ENCODE measurements at regions not wholly inside any gene's neighbourhood (a gene's known extent, or its start where the extent isn't known, plus 50 kb on each side); places are given as distances from the start of the nearest gene placed in this dataset.

GRCh38 chr3:72574144-72574543 is 274.1 kb downstream of the SHQ1 start:
- Histone ChIP-seq H3K36me3 (replicated peaks in 1 of 2; ENCODE audit: control insufficient read depth in 1 of 2, insufficient read depth in 2 of 2, low read length in 1 of 2) (no peaks in the 10 kb centered on the region), H3K27ac (ENCODE audit: low read depth in 2 of 2, low read length in 1 of 2) (no peak overlapping the region), H3K9me2 (no peaks in the 10 kb centered on the region), H3K4me1 (ENCODE audit: control insufficient read depth in 1 of 2, insufficient read depth in 2 of 2, low read depth in 1 of 2, low read length in 1 of 2) (peaks cover 0 to 14% of the 10 kb centered on the region in 2 experiments; a peak in 1 of 4 replicates), H3F3A (replicated peaks; ENCODE audit: insufficient read depth) (no peaks in the 10 kb centered on the region), H3K9ac (no peak overlapping the region), H3K27me3 (ENCODE audit: insufficient read depth) (no peaks in the 10 kb centered on the region), H3K79me2 (ENCODE audit: insufficient read depth) (no peaks in the 10 kb centered on the region), H3K9me3 (no peaks in the 10 kb centered on the region), H3K4me2 (no peak overlapping the region), H2AFZ (ENCODE audit: low read depth) (no peak overlapping the region), H3K4me3 (ENCODE audit: low read depth in 2 of 2, low read length in 1 of 2) (no peak overlapping the region), H4K20me1 (ENCODE audit: insufficient read depth) (no peaks in the 10 kb centered on the region)
- POLR2A ChIA-PET: no interaction called here
- TF ChIP-seq MEF2A (IDR thresholded peaks at IDR 0.05; ENCODE audit: borderline replicate concordance, low read depth): no peak
- TF ChIP-seq FOSL2 (IDR thresholded peaks at IDR 0.05; ENCODE audit: borderline replicate concordance, low read depth): no peak
- TF ChIP-seq USF1 (IDR thresholded peaks at IDR 0.05; ENCODE audit: borderline replicate concordance, low read depth): no peak
- no peak for TF ChIP-seq CHD2 (IDR thresholded peaks at IDR 0.05; ENCODE audit: low read length, partially characterized antibody)
- TF ChIP-seq MAX (IDR thresholded peaks at IDR 0.05; ENCODE audit: low read depth): no peak
- no peak for TF ChIP-seq CTCF (IDR thresholded peaks at IDR 0.05)
- no peak for TF ChIP-seq NRF1 (IDR thresholded peaks at IDR 0.05; ENCODE audit: low read depth, low read length)
- TF ChIP-seq TEAD4 (IDR thresholded peaks at IDR 0.05; ENCODE audit: borderline replicate concordance, insufficient read depth): no peak
- no peak for TF ChIP-seq RAD21 (IDR thresholded peaks at IDR 0.05; ENCODE audit: low read length)
- no peak for TF ChIP-seq YY1 (IDR thresholded peaks at IDR 0.05; ENCODE audit: low read depth)
- CTCF ChIA-PET: no interaction called here
- DNase-seq: no peak
- 81% methylated on average over 1 of the region's 1 CpG for WGBS (ENCODE audit: low lambda C conversion rate)

GRCh38 chr3:72573051-72573450 is 275.2 kb downstream of the SHQ1 start:
- H3K9me3 ChIP-seq: no peaks in the 10 kb centered on the region
- peaks cover 0 to 14% of the 10 kb centered on the region in 2 experiments; a peak in 1 of 4 replicates for H3K4me1 ChIP-seq (ENCODE audit: control insufficient read depth in 1 of 2, insufficient read depth in 2 of 2, low read depth in 1 of 2, low read length in 1 of 2)
- TF ChIP-seq SIN3A (IDR thresholded peaks at IDR 0.05; ENCODE audit: borderline replicate concordance, low read depth, low read length) (no peak), EP300 (IDR thresholded peaks at IDR 0.05; ENCODE audit: borderline replicate concordance in 1 of 2, low read depth in 1 of 2, low read length in 1 of 2) (no peak), TAF1 (IDR thresholded peaks at IDR 0.05; ENCODE audit: borderline replicate concordance, low read depth, low read length) (no peak), FOXM1 (IDR thresholded peaks at IDR 0.05; ENCODE audit: low read depth) (no peak), SMC3 (IDR thresholded peaks at IDR 0.05; ENCODE audit: low read depth, low read length) (no peak), MAX (IDR thresholded peaks at IDR 0.05; ENCODE audit: low read depth) (no peak), RAD21 (IDR thresholded peaks at IDR 0.05; ENCODE audit: low read length) (no peak), ZBTB33 (IDR thresholded peaks at IDR 0.05; ENCODE audit: borderline replicate concordance, low read depth) (no peak), TCF12 (IDR thresholded peaks at IDR 0.05) (no peak), NRF1 (IDR thresholded peaks at IDR 0.05; ENCODE audit: low read depth, low read length) (no peak), YY1 (IDR thresholded peaks at IDR 0.05; ENCODE audit: low read depth) (no peak), RXRA (IDR thresholded peaks at IDR 0.05; ENCODE audit: borderline replicate concordance, low read depth) (no peak)
- H3K9ac ChIP-seq: no peak overlapping the region
- no peak for DNase-seq
- ChIA-PET CTCF (no interaction called here), POLR2A (no interaction called here)
- 83% methylated on average over 13 of the region's 13 CpGs for WGBS (ENCODE audit: low lambda C conversion rate)
- H3K9me2 ChIP-seq: no peaks in the 10 kb centered on the region
- no peaks in the 10 kb centered on the region for H3F3A ChIP-seq (replicated peaks; ENCODE audit: insufficient read depth)
- no peaks in the 10 kb centered on the region for H3K36me3 ChIP-seq (replicated peaks in 1 of 2; ENCODE audit: control insufficient read depth in 1 of 2, insufficient read depth in 2 of 2, low read length in 1 of 2)
- no peaks in the 10 kb centered on the region for H4K20me1 ChIP-seq (ENCODE audit: insufficient read depth)
- H3K4me2 ChIP-seq: no peak overlapping the region
- no peak overlapping the region for H2AFZ ChIP-seq (ENCODE audit: low read depth)
- no peak overlapping the region for H3K27ac ChIP-seq (ENCODE audit: low read depth in 2 of 2, low read length in 1 of 2)
- no peaks in the 10 kb centered on the region for H3K79me2 ChIP-seq (ENCODE audit: insufficient read depth)
- H3K4me3 ChIP-seq (ENCODE audit: low read depth in 2 of 2, low read length in 1 of 2): no peak overlapping the region
- no peaks in the 10 kb centered on the region for H3K27me3 ChIP-seq (ENCODE audit: insufficient read depth)
